HepG2 (cell line): ENCODE measurements at regions not wholly inside any gene's neighbourhood (a gene's known extent, or its start where the extent isn't known, plus 50 kb on each side); places are given as distances from the start of the nearest gene placed in this dataset.

Experiments used
- ZBTB8A ChIP-seq: sonication (generic); formaldehyde crosslinking; IDR thresholded peaks from 2 replicates; pipeline ENCODE4 v1.4.0; 2020; ENCODE audit warnings: mild to moderate bottlenecking, low read depth, missing genetic modification reagents, borderline replicate concordance
- TF ChIP-seq, protein P1 (sequence below): sonication (generic); formaldehyde crosslinking; IDR thresholded peaks from 2 replicates; pipeline ENCODE4 v1.5.0; 2020; ENCODE audit warnings: mild to moderate bottlenecking, missing genetic modification reagents, moderate library complexity
- TF ChIP-seq, protein P2 (sequence below): sonication (generic); formaldehyde crosslinking; conservative IDR thresholded peaks from 2 replicates; pipeline ENCODE4 v1.4.0; 2020; ENCODE audit warnings: mild to moderate bottlenecking, missing genetic modification reagents, moderate library complexity

DNA sequence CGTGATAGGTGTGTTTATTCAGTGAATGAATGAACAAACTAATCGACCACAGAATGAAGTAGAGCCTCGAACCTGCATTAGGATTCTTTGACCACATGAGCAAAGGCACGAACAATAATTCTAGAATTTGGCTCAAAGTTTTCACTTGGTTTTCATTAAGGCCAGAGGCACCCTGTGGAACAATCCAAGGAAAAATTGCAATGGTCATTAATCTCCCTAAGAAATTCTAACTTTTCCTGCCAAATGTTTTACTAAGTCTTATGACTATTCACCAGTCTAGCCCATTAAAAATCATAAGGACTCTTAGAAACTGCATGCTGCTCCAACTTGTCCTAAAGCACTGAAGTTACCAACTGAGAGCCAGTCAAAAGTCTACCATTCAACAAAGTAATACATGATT is 271.7 kb downstream of the EFNB2 start:
- TF ChIP-seq, protein P1, sequence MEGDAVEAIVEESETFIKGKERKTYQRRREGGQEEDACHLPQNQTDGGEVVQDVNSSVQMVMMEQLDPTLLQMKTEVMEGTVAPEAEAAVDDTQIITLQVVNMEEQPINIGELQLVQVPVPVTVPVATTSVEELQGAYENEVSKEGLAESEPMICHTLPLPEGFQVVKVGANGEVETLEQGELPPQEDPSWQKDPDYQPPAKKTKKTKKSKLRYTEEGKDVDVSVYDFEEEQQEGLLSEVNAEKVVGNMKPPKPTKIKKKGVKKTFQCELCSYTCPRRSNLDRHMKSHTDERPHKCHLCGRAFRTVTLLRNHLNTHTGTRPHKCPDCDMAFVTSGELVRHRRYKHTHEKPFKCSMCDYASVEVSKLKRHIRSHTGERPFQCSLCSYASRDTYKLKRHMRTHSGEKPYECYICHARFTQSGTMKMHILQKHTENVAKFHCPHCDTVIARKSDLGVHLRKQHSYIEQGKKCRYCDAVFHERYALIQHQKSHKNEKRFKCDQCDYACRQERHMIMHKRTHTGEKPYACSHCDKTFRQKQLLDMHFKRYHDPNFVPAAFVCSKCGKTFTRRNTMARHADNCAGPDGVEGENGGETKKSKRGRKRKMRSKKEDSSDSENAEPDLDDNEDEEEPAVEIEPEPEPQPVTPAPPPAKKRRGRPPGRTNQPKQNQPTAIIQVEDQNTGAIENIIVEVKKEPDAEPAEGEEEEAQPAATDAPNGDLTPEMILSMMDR = no peak
- TF ChIP-seq ZBTB8A (CRISPR knock-in tag) = no peak
- TF ChIP-seq, protein P2, sequence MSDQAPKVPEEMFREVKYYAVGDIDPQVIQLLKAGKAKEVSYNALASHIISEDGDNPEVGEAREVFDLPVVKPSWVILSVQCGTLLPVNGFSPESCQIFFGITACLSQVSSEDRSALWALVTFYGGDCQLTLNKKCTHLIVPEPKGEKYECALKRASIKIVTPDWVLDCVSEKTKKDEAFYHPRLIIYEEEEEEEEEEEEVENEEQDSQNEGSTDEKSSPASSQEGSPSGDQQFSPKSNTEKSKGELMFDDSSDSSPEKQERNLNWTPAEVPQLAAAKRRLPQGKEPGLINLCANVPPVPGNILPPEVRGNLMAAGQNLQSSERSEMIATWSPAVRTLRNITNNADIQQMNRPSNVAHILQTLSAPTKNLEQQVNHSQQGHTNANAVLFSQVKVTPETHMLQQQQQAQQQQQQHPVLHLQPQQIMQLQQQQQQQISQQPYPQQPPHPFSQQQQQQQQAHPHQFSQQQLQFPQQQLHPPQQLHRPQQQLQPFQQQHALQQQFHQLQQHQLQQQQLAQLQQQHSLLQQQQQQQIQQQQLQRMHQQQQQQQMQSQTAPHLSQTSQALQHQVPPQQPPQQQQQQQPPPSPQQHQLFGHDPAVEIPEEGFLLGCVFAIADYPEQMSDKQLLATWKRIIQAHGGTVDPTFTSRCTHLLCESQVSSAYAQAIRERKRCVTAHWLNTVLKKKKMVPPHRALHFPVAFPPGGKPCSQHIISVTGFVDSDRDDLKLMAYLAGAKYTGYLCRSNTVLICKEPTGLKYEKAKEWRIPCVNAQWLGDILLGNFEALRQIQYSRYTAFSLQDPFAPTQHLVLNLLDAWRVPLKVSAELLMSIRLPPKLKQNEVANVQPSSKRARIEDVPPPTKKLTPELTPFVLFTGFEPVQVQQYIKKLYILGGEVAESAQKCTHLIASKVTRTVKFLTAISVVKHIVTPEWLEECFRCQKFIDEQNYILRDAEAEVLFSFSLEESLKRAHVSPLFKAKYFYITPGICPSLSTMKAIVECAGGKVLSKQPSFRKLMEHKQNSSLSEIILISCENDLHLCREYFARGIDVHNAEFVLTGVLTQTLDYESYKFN (CRISPR knock-in tag) = no peak
